ENCODE measurements at regions not wholly inside any gene's neighbourhood (a gene's known extent, or its start where the extent isn't known, plus 50 kb on each side); places are given as distances from the start of the nearest gene placed in this dataset.

GRCh38 chr5:110194191-110194590 is 504.5 kb downstream of the MAN2A1 start:
- POLR2A ChIA-PET, result no interaction called here
- FAIRE-seq, result no peak
- SMC1A ChIA-PET (ENCODE audit: uncharacterized antibody, unreplicated experiment), result no interaction called here

More at GRCh38 chr5:110194191-110194590, 504.5 kb downstream of the MAN2A1 start:
- ATAC-seq, result no peak
- no peak overlapping the region for H3K27ac ChIP-seq (ENCODE audit: control insufficient read depth, insufficient read depth)
- ChIA-PET CTCF (no interaction called here), RAD21 (ENCODE audit: unreplicated experiment) (no interaction called here)
- no peaks in the 10 kb centered on the region for H4K20me1 ChIP-seq (ENCODE audit: control insufficient read depth, insufficient read depth)
- H3K9ac ChIP-seq (ENCODE audit: control insufficient read depth, insufficient read depth, low read length), result no peak overlapping the region
- in situ Hi-C loops (cut with MboI), result no loop called here
- H3K9me3 ChIP-seq (replicated peaks; ENCODE audit: control insufficient read depth, insufficient read depth, low read length), result no peaks in the 10 kb centered on the region
- H3K36me3 ChIP-seq (ENCODE audit: control insufficient read depth in 2 of 2, insufficient read depth in 2 of 2, low read length in 1 of 2), result no peaks in the 10 kb centered on the region
- no TSS peak for BruUV-seq (replicated peaks)
- H3K4me1 ChIP-seq (ENCODE audit: control insufficient read depth, insufficient read depth, low read length), result no peaks in the 10 kb centered on the region
- intact Hi-C loops (cut with micrococcal nuclease; ENCODE audit: unreplicated experiment), result no loop called here
- no peaks in the 10 kb centered on the region for H3K27me3 ChIP-seq (replicated peaks in 1 of 2; ENCODE audit: control insufficient read depth in 2 of 2, insufficient read depth in 2 of 2, low read length in 1 of 2)
- H2AFZ ChIP-seq (ENCODE audit: control insufficient read depth, low read depth, low read length), result no peak overlapping the region
- TF ChIP-seq SMARCA5 (IDR thresholded peaks at IDR 0.05) (no peak), BCL3 (IDR thresholded peaks at IDR 0.05; ENCODE audit: borderline replicate concordance, insufficient read depth, low read depth, low read length, poor library complexity, severe bottlenecking) (no peak), MTA3 (IDR thresholded peaks at IDR 0.05; ENCODE audit: borderline replicate concordance, low read length) (no peak), MEF2A (IDR thresholded peaks at IDR 0.05; ENCODE audit: insufficient read depth, low read depth, low read length) (no peak), RFX5 (IDR thresholded peaks at IDR 0.05; ENCODE audit: low read depth, low read length) (no peak), BMI1 (IDR thresholded peaks at IDR 0.05; ENCODE audit: borderline replicate concordance) (no peak), POLR2AphosphoS5 (IDR thresholded peaks at IDR 0.05; ENCODE audit: low read length) (no peak), TCF3 (IDR thresholded peaks at IDR 0.05; ENCODE audit: borderline replicate concordance, insufficient read depth, low read depth, low read length) (no peak), PRDM15 (CRISPR knock-in tag; IDR thresholded peaks at IDR 0.05) (no peak), CREM (IDR thresholded peaks at IDR 0.05; ENCODE audit: low read depth) (no peak), SIX5 (IDR thresholded peaks at IDR 0.05; ENCODE audit: low read depth, low read length, severe bottlenecking) (no peak), HCFC1 (IDR thresholded peaks at IDR 0.05; ENCODE audit: low read length) (no peak), HDGF (IDR thresholded peaks at IDR 0.05) (no peak), NR2C2 (IDR thresholded peaks at IDR 0.05; ENCODE audit: borderline replicate concordance, control insufficient read depth, insufficient read length, low read depth) (no peak), ZBTB33 (IDR thresholded peaks at IDR 0.05) (no peak), CBFB (IDR thresholded peaks at IDR 0.05; ENCODE audit: low read depth) (no peak), RAD51 (IDR thresholded peaks at IDR 0.05) (no peak), NRF1 (conservative IDR thresholded peaks at IDR 0.05; ENCODE audit: low read depth, low read length) (no peak), ELK1 (IDR thresholded peaks at IDR 0.05; ENCODE audit: low read depth, low read length) (no peak), MTA2 (IDR thresholded peaks at IDR 0.05; ENCODE audit: low read depth) (no peak)
- no peak for DNase-seq (ENCODE audit: low read depth, low spot score)
- no peak overlapping the region for H3K4me2 ChIP-seq (ENCODE audit: control insufficient read depth, insufficient read depth)
- H3K79me2 ChIP-seq (ENCODE audit: control insufficient read depth, insufficient read depth, low read length), result no peaks in the 10 kb centered on the region
- H3K4me3 ChIP-seq, result no peak overlapping the region

All from GM12878 (cell line).